ENCODE measurements at regions not wholly inside any gene's neighbourhood (a gene's known extent, or its start where the extent isn't known, plus 50 kb on each side); places are given as distances from the start of the nearest gene placed in this dataset.

DNA sequence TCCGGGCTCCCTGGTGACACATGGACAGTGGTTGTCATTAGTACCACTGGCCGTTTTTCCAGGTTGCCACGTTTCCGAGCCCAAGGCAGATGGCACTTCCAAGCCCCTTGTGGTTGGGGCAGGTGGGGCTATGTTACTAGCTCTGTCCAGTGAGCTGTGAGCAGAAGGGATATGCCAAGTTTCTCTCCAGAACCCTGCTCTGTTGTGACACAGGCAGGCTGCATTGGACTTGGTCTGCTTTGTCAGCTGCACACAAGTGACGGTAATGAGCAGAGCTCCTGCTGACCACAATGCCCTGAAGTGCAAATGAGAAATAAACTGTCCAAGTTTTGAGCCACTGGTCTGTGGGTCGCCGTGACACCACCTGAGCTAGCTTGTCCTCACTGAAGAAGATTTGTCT lies 118.8 kb downstream of the GYPC start:
- no peak for DNase-seq (ENCODE audit: low spot score)

DNA sequence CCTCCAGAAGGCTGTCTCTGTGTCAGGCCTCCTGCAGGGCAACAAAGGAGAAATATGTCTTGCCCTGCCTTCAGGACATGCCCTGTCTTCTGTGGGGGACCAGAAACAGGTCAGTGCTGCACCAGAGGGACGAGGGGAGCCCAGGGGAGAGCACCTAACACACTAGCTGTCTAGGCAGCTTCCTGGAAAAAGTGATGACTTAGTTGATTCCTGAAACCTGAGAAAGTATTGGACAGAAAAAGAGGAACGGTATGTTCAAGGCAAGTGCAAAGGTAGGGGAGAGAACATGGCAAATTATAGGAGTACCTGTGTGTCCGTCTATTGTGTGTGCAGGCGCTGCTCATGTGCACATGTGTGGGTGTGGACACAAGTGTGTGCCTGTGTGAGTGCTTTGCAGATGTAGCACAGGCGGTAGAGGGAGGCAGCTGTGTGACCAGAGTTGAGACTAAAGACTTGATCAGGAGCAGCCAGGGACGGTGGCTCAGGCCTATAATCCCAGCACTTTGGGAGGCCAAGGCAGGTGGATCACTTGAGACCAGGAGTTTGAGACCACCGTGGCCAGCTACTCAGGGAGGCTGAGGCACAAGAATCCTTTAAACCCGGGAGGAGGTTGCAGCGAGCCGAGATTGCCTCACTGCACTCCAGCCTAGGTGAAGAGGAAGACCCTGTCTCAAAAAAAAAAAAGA lies 119.5 kb downstream of the GYPC start:
- DNase-seq (ENCODE audit: low spot score): no peak

DNA sequence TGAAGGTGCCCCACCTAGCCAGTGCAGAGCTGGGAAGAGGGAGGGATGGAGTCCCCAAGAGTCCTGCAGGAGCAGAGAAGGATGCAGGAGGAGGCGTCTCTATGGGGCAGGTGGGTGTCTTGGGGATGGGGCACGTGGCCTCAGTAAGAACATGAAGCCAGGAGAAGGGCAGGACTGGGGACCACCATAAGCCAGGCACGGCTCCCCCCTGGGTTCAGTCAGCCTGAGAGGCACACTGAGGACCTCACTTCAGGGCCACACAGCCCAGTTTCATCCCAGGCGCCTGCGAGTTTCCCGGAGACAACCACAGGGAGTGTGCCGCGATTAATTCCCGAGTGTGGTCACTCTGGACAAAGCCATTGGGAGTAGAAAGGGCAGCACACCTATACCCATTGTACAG lies 120.3 kb downstream of the GYPC start:
- DNase-seq (ENCODE audit: low spot score): no peak

DNA sequence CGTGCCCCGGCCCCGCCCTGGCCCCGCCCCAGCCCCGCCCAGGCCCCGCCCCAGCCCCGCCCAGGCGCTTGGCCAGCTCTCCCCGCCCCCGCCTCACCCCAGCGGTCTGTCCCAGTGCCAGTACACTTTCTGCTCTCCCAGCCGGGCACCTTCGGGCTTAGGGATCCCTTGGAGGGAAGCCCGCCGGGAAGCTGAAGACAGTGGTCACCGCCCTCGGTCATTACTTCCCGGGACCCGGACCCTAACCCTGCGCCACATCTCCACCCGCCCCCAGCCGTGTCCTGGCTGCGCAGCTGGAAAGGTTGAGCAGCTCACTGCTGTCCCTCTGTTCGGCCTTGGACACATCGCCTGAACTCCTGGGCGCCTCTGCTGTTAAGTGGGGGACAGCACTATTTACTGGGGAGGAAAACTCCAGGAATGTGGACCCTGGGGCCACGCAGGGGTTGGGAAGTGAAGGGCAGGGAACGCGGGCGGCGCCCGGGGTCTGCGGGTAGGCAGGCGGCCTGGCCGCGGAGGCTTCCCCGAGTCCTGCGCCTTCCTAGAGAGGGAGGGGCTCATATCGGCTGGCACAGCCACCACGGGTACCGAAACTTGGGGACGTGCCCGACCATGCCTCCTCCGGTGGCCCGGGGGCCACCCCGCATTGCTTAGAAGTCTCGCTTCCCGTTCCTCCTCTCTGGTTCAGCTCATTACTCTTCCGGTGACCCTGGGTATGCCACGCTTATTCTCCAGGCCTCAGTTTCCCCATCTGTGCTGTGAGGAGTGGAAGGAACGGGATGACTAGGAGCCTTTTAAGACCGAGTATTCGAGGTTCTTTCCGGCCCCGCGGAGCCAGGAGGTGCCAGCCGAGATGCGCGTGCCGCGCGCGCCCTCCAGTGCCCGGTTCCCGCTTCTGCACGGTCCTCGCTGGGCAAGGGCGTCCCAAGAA lies 121.0 kb downstream of the GYPC start:
- peak; percentile 51 for DNase-seq (ENCODE audit: low spot score)

DNA sequence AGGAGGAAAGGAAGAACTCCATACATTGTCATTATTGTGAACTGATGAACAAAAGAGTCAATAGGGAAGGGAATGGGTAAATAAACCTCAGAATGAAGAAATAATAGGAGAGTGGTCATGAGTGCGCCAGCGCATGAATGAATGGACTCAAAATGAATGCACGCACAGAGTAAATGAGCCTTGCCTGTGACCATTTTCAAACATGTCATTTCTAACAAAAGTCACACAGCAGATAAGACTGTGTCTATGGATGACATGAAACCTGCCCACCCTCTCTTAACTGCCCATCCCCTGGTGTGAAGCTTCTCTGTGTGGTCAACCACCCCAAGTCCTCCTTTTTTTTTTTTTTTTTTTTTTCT lies 121.1 kb upstream of the TEX51 start:
- DNase-seq (ENCODE audit: low spot score): no peak

DNA sequence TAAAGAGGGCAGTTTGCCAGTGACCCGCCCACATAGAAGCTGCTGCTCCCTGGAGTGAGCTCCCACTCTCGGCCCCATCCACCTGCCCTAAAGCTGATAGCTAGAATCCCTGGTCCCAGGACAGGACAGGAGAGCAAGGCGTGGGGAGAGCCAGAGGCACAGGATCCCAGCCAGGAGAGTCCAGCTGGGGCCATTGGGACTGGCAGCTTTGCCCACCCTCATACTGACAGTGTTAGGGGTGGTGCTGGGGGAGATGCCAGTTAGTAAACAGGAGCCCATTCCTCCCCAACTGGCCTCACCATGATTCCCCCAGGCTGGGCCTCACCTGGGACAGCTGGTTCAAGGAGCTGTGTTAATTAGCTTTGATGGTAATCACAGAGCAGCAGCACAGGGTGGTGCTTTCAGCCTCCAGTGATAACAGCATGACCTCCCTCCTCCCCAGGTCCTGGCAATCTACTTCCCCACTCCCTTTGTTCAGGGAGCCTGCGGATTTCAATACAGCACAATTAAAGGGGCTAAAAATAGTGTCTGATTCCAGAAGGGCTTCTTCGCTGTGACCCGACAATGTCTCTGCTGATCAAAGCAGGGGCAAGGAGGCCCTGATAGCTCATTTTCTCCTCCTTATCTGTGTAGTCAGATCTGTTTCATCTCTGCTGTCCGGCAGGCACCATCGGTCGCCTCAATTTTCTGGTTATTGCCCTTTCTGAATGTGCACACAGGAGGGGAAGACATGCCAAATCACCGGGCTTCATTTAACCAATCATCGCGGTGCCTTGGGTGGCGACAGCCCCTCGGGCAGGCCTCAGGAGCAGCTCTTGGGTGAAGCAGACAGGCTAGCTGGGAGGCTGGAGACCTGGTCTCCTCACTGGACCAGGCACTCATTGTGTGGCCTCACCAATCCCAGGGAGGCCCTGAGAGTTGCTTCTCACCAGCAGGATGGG lies 119.9 kb upstream of the TEX51 start:
- DNase-seq (ENCODE audit: low spot score): no peak

DNA sequence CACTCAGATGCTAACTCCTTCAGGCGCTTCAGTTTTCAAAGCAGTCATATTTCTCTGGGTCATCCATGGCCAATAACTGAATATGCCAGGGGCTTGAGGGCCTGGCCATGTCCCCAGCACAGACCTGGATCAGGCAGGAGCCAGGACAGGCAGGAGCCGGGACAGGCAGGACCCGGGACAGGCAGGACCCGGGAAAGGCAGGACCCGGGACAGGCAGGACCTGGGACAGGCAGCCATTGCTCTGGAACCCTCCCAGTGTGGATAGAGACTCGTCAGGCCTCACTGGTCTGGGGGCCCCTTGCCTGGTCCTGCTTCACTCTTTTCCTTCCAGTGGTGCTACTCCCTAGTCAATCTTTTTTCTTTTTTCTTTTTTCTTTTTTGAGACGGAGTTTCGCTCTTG lies 117.5 kb upstream of the TEX51 start:
- DNase-seq (ENCODE audit: low spot score): no peak

DNA sequence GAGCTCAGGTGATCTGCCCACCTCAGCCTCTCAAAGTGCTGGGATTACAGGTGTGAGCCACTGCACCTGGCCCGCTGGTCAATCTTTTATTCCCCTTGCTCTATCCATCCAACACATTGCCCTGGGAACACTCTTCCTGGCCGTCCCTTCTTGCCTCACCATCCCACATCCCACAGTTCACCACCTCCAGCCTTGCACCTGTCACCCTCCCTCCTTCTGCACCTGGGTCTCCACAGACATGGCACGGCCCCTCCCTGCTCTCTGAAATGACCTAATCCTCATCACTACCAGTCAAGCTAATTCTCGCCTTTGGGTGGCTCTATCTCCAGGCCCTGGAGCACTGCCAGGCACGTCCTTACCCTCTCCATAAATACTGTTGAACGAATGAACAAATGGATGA lies 116.9 kb upstream of the TEX51 start:
- no peak for DNase-seq (ENCODE audit: low spot score)

DNA sequence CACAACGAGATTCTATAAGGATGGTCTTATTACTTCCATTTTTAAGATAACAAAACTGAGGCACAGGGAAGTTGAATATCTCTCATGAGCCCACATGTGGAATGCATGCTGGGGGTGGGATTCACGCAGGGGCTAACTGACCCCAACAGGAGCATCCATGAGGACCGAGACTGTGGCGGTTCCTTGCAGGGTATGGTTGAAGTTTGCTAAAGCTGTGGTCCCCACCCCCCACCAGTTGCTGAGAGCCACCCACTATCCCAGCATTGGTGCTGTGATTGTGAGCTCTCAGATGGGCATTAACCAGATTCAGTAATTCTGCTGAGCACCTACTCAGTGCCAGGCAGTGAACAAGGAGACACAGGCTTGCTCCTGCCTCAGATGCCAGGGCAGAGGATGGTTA lies 116.0 kb upstream of the TEX51 start:
- no peak for DNase-seq (ENCODE audit: low spot score)

DNA sequence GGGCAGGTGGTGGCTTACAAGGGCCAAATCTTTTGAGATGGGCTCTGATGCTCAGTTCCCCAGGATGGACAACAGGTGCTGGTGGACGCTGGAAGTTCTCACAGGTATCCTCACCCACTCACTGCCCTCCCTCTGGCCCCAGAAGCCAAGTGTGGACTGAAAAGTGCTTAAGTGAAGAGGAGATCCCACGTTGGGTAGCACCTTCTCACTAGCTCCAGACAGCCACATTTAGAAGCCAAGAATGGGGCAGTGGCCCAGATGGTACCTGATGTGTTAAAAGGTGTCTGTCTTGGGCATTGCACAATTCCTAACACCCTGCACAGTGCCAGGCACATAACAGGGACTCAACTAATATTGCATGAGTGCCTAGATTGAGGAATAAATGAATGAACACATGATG lies 115.3 kb upstream of the TEX51 start:
- no peak for DNase-seq (ENCODE audit: low spot score)

DNA sequence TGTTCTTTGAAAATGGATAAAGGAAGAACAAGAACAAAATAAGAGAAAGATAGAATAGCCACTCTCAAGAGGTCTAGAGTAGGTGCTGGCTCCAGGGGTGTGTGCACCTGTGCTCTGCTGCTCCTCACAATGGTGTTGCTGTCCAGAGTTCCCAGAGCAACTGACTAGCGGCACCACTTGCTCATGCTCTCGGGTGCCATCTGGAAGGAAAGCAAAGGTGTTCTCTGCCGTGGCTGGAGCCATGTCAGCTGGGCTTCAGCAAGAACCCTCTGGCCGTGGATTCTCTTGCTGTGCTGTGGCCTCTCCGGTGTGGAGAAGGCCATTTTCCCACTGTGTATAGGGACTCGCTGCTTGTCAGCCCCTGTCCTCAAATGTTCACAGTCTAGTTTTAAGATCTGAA lies 114.6 kb upstream of the TEX51 start:
- no peak for DNase-seq (ENCODE audit: low spot score)

DNA sequence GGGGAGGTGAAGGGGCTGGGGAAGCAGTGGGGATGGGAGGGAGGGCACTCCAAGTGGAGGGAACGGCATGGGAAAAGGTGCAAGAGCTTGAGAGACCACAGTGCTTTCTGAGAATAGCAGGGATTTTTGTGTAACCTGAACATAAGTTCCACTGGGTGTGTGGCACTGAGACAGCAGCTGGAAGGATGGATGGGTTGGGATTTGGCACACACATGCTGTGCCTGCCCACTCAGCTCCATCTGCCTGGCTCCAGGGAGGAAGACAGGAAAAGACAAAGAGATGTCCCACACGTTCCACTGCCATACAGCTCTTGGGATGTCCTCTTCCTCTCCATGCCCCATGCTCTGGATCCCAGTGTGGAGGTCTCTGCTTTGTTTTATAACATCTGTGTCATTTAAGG lies 114.1 kb upstream of the TEX51 start:
- no peak for DNase-seq (ENCODE audit: low spot score)

DNA sequence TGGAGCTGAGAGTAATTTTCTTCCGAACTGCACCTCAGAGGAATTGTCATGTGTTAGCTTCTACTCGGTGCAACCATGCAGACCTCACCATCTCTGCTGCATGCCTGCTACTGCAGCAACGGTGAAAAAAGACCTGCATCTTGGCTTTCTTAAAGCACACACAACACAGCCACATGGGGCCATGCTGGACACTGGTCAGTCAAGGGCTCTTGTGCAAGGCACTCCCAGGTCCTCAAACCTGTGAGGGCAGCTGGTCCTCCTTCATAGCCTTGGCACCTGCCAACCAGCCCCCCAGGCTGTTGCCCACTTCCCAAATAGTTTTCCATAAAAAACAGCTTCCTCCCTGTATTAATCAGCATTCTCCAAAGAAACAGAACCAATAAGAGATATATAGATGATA lies 113.5 kb upstream of the TEX51 start:
- no peak for DNase-seq (ENCODE audit: low spot score)

DNA sequence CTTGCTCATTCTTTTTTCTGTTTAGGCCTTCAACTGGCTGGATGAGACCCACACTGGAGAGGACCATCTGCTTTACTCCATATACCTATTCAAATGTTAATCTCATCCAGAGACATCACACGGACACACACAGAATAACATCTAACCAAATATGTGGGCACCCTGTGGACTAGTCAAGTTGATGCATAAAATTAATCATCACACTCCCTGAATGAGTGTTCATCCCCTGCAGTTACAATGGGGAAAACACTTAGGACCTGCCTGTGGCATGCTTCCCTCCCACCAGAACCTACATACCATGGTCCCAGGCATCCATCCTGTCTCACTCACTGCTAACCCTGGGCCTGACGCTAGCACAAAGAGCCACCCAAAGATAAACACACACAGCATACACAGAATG lies 112.8 kb upstream of the TEX51 start:
- no peak for DNase-seq (ENCODE audit: low spot score)

DNA sequence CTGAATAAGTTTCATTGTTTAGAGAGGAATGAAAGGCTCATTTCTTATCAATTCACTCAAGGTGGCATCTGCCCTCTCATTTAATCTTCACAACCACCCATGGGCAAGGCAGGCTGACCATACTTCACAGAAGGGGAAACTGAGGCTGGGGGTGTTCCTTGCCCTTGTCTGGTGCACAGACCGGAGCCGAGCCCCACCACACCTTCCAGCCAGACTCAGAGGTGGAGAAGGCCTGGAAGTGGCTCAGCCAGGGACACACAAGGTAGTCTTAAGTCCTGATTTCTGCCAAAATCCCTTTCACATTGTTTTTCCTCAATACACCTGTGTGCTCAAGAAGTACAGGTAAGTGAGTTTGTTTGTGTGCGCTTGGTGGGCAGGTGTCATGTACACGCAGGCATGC lies 111.9 kb upstream of the TEX51 start:
- no peak for DNase-seq (ENCODE audit: low spot score)

DNA sequence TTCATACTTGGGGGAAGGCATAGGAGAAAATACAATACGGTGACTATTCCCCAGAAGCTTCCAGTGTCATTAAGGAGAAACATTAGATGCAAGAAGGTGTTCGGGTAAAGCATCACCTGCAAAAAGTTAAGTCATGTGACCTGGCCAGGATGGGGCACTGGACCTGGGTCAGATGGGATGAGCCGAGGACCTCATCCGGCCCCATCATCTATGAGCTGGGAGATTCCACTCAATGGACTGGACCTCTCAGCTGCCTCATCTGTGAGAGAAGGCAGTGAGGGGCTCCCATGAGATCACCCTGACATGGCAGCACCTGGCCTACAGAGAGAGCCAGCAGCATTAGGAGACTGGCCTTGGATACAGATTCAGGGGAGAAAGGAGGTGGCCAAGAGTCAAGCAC lies 111.4 kb upstream of the TEX51 start:
- no peak for DNase-seq (ENCODE audit: low spot score)

DNA sequence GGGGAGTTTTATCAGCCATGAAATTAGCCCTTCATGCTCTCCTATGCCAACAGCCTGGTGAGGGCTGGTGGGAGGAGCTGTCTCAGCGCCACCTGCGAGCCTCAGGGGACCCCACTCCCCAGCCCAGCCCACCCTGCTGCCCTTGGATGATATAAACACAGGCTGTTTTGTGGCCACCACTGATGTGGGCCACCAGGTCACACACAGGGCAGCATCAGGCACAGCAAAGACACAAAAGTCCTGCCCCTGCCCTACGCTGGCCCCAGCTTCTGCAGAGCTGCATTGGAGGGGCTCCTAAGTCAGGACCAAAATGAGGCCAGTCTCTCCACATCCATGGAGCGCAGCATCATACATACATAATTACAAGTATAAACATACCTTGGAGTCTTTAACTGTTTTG lies 110.6 kb upstream of the TEX51 start:
- DNase-seq (ENCODE audit: low spot score): no peak

DNA sequence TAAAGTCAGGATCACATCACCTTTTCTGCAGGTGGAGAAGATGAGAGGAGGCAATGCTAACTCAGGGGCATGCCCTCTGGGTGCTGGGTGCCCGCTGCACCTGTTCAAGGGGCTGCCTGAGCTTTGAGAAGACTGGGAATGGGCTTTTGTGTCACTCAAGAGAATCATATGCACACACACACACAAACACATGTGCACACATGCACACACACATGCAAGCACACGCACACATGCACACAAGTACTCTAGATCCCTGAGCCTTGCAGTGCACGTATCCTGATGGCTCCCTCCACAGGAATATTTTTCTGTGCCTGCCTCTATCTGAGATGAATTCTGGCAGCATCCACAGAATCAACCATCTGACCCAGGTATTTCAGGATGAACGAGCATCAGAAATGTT lies 110.0 kb upstream of the TEX51 start:
- DNase-seq (ENCODE audit: low spot score): no peak

DNA sequence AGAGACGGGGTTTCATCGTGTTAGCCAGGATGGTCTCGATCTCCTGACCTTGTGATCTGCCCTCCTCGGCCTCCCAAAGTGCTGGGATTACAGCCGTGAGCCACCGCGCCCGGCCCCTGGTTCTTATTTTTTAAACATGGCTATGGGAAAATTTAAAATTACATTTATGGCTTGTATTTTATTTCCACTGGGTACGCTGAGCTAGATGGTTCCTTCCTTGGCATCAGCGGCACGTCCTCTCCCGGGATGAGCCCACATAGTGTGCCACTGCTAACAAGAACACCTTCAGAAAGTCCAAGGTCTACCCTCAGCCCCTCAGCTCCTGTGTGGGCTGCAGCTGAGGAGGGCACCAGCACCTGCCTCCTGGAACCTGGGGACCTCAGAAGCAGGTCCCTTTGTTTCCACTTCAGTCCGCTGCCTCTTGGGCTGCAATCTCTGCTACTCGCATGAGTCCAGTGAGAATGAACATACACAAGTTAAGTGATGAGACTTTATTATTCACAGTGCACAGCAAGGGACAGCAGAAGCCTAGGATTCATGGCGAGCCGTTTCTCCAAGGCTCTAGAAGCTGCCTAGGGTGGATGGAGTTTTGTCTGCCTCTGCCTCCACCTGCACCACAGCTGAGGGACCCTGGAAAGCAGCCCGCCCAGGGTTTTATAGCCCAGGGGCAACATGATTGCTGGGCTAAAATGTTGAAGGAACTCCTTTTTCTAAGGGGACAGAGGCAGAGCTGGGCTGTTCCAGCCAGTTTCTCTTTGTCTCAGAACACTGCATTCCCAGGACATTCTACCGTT lies 107.5 kb upstream of the TEX51 start:
- no peak for DNase-seq (ENCODE audit: low spot score)

DNA sequence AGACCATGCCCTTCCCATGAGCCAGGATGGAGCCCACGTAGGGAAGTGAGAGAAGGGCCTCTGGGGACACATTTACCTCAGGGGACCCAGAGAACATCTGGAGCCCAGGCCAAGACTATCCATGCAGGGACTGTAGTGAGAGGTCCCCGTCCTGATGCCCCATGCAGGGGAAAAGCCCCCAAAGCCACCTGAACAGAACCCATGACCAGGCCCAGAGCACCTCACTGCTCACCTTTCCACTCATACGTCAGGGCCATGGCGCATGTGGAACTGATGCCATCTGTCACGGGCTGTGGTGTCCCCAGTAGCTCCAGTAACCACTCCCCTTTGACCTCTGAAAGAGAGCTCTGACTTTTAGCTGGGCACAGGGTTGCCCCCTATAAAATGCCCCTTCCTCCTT lies 106.5 kb upstream of the TEX51 start:
- no peak for DNase-seq (ENCODE audit: low spot score)

DNA sequence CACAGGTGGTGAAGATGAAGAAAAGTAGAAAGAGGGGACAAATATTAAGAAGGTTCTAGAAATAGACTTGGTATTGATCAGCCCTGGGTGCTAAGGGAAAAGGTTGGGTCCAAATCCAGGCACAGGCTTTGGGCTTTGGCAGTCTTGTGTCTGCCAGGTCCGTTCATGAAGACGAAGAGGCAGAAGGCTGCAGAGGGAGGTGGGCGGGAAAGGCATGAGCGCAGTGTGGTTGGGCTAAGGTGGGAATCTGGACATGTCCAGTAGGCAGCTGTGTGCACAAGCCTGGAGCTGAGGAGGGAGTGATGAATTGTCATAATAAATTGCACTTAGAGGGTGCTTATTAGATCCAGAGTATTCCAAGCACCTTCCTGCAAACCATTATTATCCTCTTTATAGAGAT lies 105.7 kb upstream of the TEX51 start:
- DNase-seq (ENCODE audit: low spot score): no peak
